Stomach (tissue), 8 donors: ENCODE measurements at regions not wholly inside any gene's neighbourhood (a gene's known extent, or its start where the extent isn't known, plus 50 kb on each side); places are given as distances from the start of the nearest gene placed in this dataset.

Experiments used
- DNase-seq, 2 donors: peaks; one replicate each; pipeline versions ENCODE4 v3.0.0 to v3.0.0-alpha.2; 2013 to 2019
- H3K27ac ChIP-seq, 5 donors: fragments of 200-600 bp in 4 of 5; sonication (generic) in 4 of 5; one replicate each; pipeline ENCODE4 v1.5.1; 2013 to 2019; ENCODE audit warnings: mild to moderate bottlenecking in 1 of 5, moderate library complexity in 1 of 5
- H3K27me3 ChIP-seq, 3 donors: fragments of 200-600 bp; sonication (generic); one replicate each; pipeline ENCODE4 v1.5.1; 2017 to 2019; ENCODE audit warnings: mixed run types in 1 of 3
- H3K36me3 ChIP-seq, 4 donors: fragments of 200-600 bp; sonication (generic); 1 replicate in 3 of 4; 2 replicates in 1 of 4; pipeline ENCODE4 v1.5.1; 2016 to 2019
- H3K4me1 ChIP-seq, 4 donors: fragments of 200-600 bp; sonication (generic); one replicate each; pipeline ENCODE4 v1.5.1; 2016 to 2019
- H3K4me3 ChIP-seq, 4 donors: fragments of 200-600 bp; sonication (generic) in 3 of 4; one replicate each; pipeline ENCODE4 v1.5.1; 2016 to 2019; ENCODE audit warnings: mild to moderate bottlenecking in 1 of 4
- H3K9me3 ChIP-seq, 4 donors: fragments of 200-600 bp; sonication (generic); one replicate each; pipeline ENCODE4 v1.5.1; 2016 to 2019
- CTCF ChIP-seq, 7 experiments: fragments of 450-650 bp in 4 of 7; fragments of 200-600 bp in 3 of 7; sonication (generic) in 3 of 7; IDR thresholded peaks; one replicate each; pipeline ENCODE4 v1.5.1; 2016 to 2019; ENCODE audit warnings: antibody characterized with exemption in 7 of 7, control low read depth in 2 of 7, mild to moderate bottlenecking in 1 of 7
- EP300 ChIP-seq: sonication (generic); formaldehyde crosslinking; IDR thresholded peaks from one replicate; pipeline ENCODE4 v1.6.1; 2017; ENCODE audit warnings: antibody characterized with exemption
- POLR2A ChIP-seq, 4 donors: fragments of 450-650 bp; IDR thresholded peaks; one replicate each; pipeline ENCODE4 v1.6.1; 2016; ENCODE audit warnings: antibody characterized with exemption in 4 of 4, control low read depth in 2 of 4, mild to moderate bottlenecking in 1 of 4, moderate library complexity in 1 of 4
- POLR2AphosphoS5 ChIP-seq, 3 donors: sonication (generic); formaldehyde crosslinking; IDR thresholded peaks; one replicate each; pipeline ENCODE4 v1.6.1; 2016; ENCODE audit warnings: antibody characterized with exemption in 3 of 3
- WGBS, 5 donors: extraction: QIAGEN DNeasy Blood & Tissue Kit in 3 of 5; methylation state at CpG; one replicate each; pipeline versions ENCODE4 v1.1.5 to v1.1.7; 2013 to 2018; 5-methylcytosine and 5-hydroxymethylcytosine counted together
- intact Hi-C: fragments of 100-400 bp; cut with DNase I; formaldehyde crosslinking; loops from one replicate; pipeline ENCODE4 v1.15.1; 2023; ENCODE audit warnings: low total_unique reads
- donor health status: healthy with polysubstance abuse.
- donor health status: Bipolar disorder and iron deficiency.
- donor health status: healthy.

- Histone ChIP-seq H3K9me3 (no peaks in the 10 kb centered on the region), H3K27me3 (no peaks in the 10 kb centered on the region), H3K27ac (no peak overlapping the region), H3K36me3 (no peaks in the 10 kb centered on the region), H3K4me3 (no peak overlapping the region), H3K4me1 (no peaks in the 10 kb centered on the region)
- peak in 1 of 2 donors; percentile 65 for DNase-seq
- TF ChIP-seq EP300 (no peak), POLR2AphosphoS5 (IDR thresholded peaks at IDR 0.05) (no peak), CTCF (IDR thresholded peaks at IDR 0.05) (no peak), POLR2A (IDR thresholded peaks at IDR 0.05) (no peak)
- intact Hi-C loops = no loop called here
- 34 to 53% (median 42%) methylated on average over 3 of the region's 3 CpGs for WGBS, 5 donors
Observed at GRCh38 chr1:57966751-57967406, 543.0 kb upstream of the DAB1 start.

- no peaks in the 10 kb centered on the region for H3K27me3 ChIP-seq
Observed at GRCh38 chr1:57966340-57966739, 542.5 kb upstream of the DAB1 start.

GRCh38 chr1:57963581-57963980 lies 539.7 kb upstream of the DAB1 start:
- no peak overlapping the region for H3K4me3 ChIP-seq
- 81 to 88% (median 83%) methylated on average over 6 of the region's 6 CpGs for WGBS, 5 donors
- intact Hi-C loops = no loop called here
- no peak overlapping the region for H3K27ac ChIP-seq
- H3K9me3 ChIP-seq = no peaks in the 10 kb centered on the region
- no peaks in the 10 kb centered on the region for H3K4me1 ChIP-seq
- DNase-seq = no peak
- TF ChIP-seq EP300 (no peak), POLR2AphosphoS5 (IDR thresholded peaks at IDR 0.05) (no peak), CTCF (IDR thresholded peaks at IDR 0.05) (no peak), POLR2A (IDR thresholded peaks at IDR 0.05) (no peak)
- no peaks in the 10 kb centered on the region for H3K27me3 ChIP-seq
- H3K36me3 ChIP-seq = no peaks in the 10 kb centered on the region

More at GRCh38 chr1:57966340-57966739, 542.5 kb upstream of the DAB1 start:
- H3K4me3 ChIP-seq = no peak overlapping the region
- TF ChIP-seq CTCF (IDR thresholded peaks at IDR 0.05) = no peak
- TF ChIP-seq EP300 = no peak
- TF ChIP-seq POLR2AphosphoS5 (IDR thresholded peaks at IDR 0.05) = no peak
- TF ChIP-seq POLR2A (IDR thresholded peaks at IDR 0.05) = no peak
- H3K9me3 ChIP-seq = no peaks in the 10 kb centered on the region
- no peaks in the 10 kb centered on the region for H3K4me1 ChIP-seq
- no peak overlapping the region for H3K27ac ChIP-seq
- intact Hi-C loops = no loop called here
- 61 to 72% (median 64%) methylated on average over 5 of the region's 5 CpGs for WGBS, 5 donors
- no peak for DNase-seq
- H3K36me3 ChIP-seq = no peaks in the 10 kb centered on the region

GRCh38 chr1:57959531-57960241 lies 535.8 kb upstream of the DAB1 start:
- Histone ChIP-seq H3K9me3 (no peaks in the 10 kb centered on the region), H3K27me3 (no peaks in the 10 kb centered on the region), H3K4me1 (no peaks in the 10 kb centered on the region), H3K36me3 (no peaks in the 10 kb centered on the region), H3K4me3 (no peak overlapping the region), H3K27ac (no peak overlapping the region)
- TF ChIP-seq CTCF (IDR thresholded peaks at IDR 0.05) = no peak
- intact Hi-C loops = no loop called here
- WGBS, 5 donors = 54 to 63% (median 59%) methylated on average over 8 of the region's 8 CpGs
- DNase-seq = no peak
